Nephron progenitor cell (in vitro differentiated cells): ENCODE measurements at regions not wholly inside any gene's neighbourhood (a gene's known extent, or its start where the extent isn't known, plus 50 kb on each side); places are given as distances from the start of the nearest gene placed in this dataset.

Experiments
- DNase-seq: peaks from one replicate; pipeline ENCODE4 v3.0.0; 2021
- H3K27ac Mint-ChIP-seq: 2 replicates; pipeline ENCODE4 v1.8.0; 2021; ENCODE audit warnings: mild to moderate bottlenecking, moderate library complexity, mixed read lengths
- H3K27me3 Mint-ChIP-seq: 2 replicates; pipeline ENCODE4 v1.8.0; 2021; ENCODE audit warnings: mild to moderate bottlenecking, low read depth, mixed read lengths; ENCODE audit not compliant: poor library complexity
- H3K36me3 Mint-ChIP-seq: 2 replicates; pipeline ENCODE4 v1.8.0; 2021; ENCODE audit warnings: low read depth, mixed read lengths
- H3K4me1 Mint-ChIP-seq: 2 replicates; pipeline ENCODE4 v1.8.0; 2021; ENCODE audit warnings: mixed read lengths
- H3K4me3 Mint-ChIP-seq: 2 replicates; pipeline ENCODE4 v1.8.0; 2021; ENCODE audit warnings: mild to moderate bottlenecking, moderate library complexity, mixed read lengths
- H3K9me3 Mint-ChIP-seq: 2 replicates; pipeline ENCODE4 v1.8.0; 2021; ENCODE audit warnings: mild to moderate bottlenecking, moderate library complexity, mixed read lengths
- CTCF ChIP-seq: fragments of 200-600 bp; sonication (generic); IDR thresholded peaks from 2 replicates; pipeline ENCODE4 v1.5.0; 2021; ENCODE audit warnings: antibody characterized with exemption

DNA sequence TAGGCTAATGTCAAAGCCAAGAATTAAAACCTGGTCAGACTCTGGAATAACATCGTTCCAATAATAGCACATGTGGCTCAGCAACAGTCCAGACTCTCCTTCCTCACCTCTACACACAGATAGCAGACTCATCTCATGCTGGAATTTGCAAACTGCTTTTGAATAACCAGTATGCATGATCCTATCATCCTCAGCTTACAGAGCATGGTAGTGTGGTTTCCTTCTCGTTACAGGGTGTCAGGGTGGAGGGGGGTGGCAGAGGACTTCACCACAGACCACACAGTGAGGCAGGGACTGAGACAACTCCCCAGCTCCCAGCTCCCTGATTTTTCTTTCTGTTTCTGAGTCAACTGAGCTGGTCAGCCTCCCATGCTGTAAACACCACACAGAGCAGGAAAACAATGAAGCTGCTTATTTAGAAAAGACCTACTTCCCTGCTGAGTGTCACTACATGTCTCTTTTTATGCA lies 101.6 kb downstream of the RPL22L1 start:
- no peaks in the 10 kb centered on the region for H3K9me3 Mint-ChIP-seq

GRCh38 chr3:170767576-170767941 lies 102.4 kb downstream of the RPL22L1 start:
- Mint-ChIP-seq H3K4me1 (peaks cover 26% of the 10 kb centered on the region), H3K27ac (no peak overlapping the region)

More for the DNA sequence above, 101.6 kb downstream of the RPL22L1 start:
- Mint-ChIP-seq H3K4me3 (no peak overlapping the region), H3K4me1 (peaks cover 26% of the 10 kb centered on the region), H3K36me3 (no peaks in the 10 kb centered on the region), H3K27me3 (peaks cover 8% of the 10 kb centered on the region), H3K27ac (no peak overlapping the region)
- no peak for DNase-seq
- TF ChIP-seq CTCF = no peak

DNA sequence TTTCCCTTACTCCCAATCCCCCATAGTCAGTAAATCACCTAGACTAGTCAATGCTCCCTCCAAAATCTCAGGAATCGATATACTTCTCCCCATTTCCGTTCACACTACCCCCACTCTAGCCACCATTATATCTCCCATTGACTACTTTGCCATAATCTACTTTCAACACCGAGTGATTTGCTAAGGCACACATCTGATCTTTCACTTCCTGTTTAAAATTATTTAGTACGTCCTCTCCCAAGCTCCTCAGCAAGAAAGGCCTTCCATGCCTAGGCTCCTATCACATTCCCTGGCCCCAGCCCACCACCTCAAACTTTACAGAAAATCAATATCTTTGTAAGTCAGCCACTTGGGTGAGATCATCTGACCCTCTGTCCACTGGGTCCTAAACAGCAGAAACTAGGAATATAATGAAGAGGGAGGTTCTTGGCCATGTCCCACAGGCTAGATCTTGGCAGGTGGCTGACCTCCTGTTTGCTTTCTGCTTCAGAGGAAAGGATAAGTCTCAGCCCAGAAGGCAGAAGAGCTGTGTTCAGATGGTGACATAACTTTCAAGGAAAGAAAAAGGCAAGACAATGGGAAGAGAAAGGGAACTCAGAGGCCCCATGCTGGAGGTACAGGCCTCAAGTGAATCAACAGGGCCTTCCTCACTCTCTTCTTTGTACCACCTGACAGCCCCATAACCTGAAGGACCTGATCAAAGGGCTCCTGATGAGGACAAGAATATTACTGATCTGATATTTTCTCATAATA lies 103.0 kb downstream of the RPL22L1 start:
- no peak for DNase-seq
- Mint-ChIP-seq H3K27ac (peak overlapping the region; percentile 26), H3K36me3 (no peaks in the 10 kb centered on the region), H3K9me3 (no peaks in the 10 kb centered on the region), H3K27me3 (peaks cover 11% of the 10 kb centered on the region), H3K4me1 (peaks cover 26% of the 10 kb centered on the region), H3K4me3 (no peak overlapping the region)
- no peak for TF ChIP-seq CTCF

More at GRCh38 chr3:170767576-170767941, 102.4 kb downstream of the RPL22L1 start:
- Mint-ChIP-seq H3K9me3 (no peaks in the 10 kb centered on the region), H3K36me3 (no peaks in the 10 kb centered on the region), H3K27me3 (peaks cover 11% of the 10 kb centered on the region), H3K4me3 (no peak overlapping the region)
- DNase-seq = no peak
- TF ChIP-seq CTCF = no peak

DNA sequence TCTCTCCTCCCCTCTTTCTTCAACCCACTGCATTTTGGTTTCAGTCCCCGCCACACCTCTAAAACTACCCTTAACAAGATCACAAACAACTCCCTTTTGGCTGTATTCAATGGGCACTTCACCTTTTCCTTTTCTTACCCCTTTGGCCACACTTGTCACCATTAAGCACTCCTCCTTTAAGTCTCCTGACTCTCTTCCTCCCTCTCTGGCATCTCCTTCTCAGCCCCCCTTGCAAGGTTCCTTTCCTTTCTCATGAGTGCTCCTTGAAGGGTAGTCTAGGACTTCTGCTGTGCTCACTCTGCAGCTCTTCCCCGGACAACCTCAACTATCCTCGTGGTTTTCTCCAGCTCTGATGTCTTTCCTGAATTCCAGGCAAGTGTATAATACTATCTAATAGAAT lies 103.7 kb downstream of the RPL22L1 start:
- DNase-seq = no peak
- Mint-ChIP-seq H3K36me3 (no peaks in the 10 kb centered on the region), H3K9me3 (no peaks in the 10 kb centered on the region), H3K4me3 (no peak overlapping the region), H3K27me3 (peaks cover 9% of the 10 kb centered on the region), H3K27ac (no peak overlapping the region), H3K4me1 (peaks cover 26% of the 10 kb centered on the region)
- no peak for TF ChIP-seq CTCF

- H3K27me3 Mint-ChIP-seq = peaks cover 7% of the 10 kb centered on the region
- H3K36me3 Mint-ChIP-seq = no peaks in the 10 kb centered on the region
- peaks cover 31% of the 10 kb centered on the region for H3K4me1 Mint-ChIP-seq
- H3K4me3 Mint-ChIP-seq = no peak overlapping the region
- DNase-seq = no peak
- H3K27ac Mint-ChIP-seq = no peak overlapping the region
- H3K9me3 Mint-ChIP-seq = no peaks in the 10 kb centered on the region
- TF ChIP-seq CTCF = no peak
Measured at GRCh38 chr3:170765419-170766078, 104.4 kb downstream of the RPL22L1 start.
